Loucy (cell line): ENCODE measurements at regions not wholly inside any gene's neighbourhood (a gene's known extent, or its start where the extent isn't known, plus 50 kb on each side); places are given as distances from the start of the nearest gene placed in this dataset.

ENCODE experiments used
- H2AFZ ChIP-seq: fragments of 200-600 bp; sonication (generic); 2 replicates; pipeline ENCODE4 v1.6.0; 2016; ENCODE audit warnings: antibody characterized with exemption, mild to moderate bottlenecking, low read length, moderate library complexity
- H3F3A ChIP-seq: fragments of 200-600 bp; 2 replicates; pipeline ENCODE4 v1.6.0; 2016; ENCODE audit warnings: antibody characterized with exemption, low read depth, mild to moderate bottlenecking
- H3K27me3 ChIP-seq: fragments of 200-600 bp; sonication (generic); 2 replicates; pipeline ENCODE4 v1.6.1; 2014; ENCODE audit warnings: low read length, mild to moderate bottlenecking; ENCODE audit not compliant: insufficient read depth, poor library complexity, severe bottlenecking
- H3K36me3 ChIP-seq: fragments of 200-600 bp; sonication (generic); 2 replicates; pipeline ENCODE4 v1.6.1; 2016; ENCODE audit warnings: low read length; ENCODE audit not compliant: insufficient read depth
- H3K4me1 ChIP-seq: fragments of 200-600 bp; sonication (generic); 2 replicates; pipeline ENCODE4 v1.5.1; 2014; ENCODE audit warnings: low read length, mild to moderate bottlenecking; ENCODE audit not compliant: insufficient read depth, poor library complexity, severe bottlenecking
- H3K4me2 ChIP-seq: fragments of 200-600 bp; sonication (generic); 2 replicates; pipeline ENCODE4 v1.6.0; 2014; ENCODE audit warnings: antibody characterized with exemption, low read length, low read depth, mild to moderate bottlenecking; ENCODE audit not compliant: poor library complexity, severe bottlenecking
- H3K4me3 ChIP-seq: fragments of 200-600 bp; sonication (generic); 2 replicates; pipeline ENCODE4 v1.5.1; 2014; ENCODE audit warnings: low read length, mild to moderate bottlenecking, mixed read lengths; ENCODE audit not compliant: poor library complexity, severe bottlenecking
- H3K79me2 ChIP-seq: fragments of 200-600 bp; sonication (generic); 2 replicates; pipeline ENCODE4 v1.6.1; 2014; ENCODE audit warnings: low read length; ENCODE audit not compliant: insufficient read depth
- H3K9ac ChIP-seq: fragments of 200-600 bp; sonication (generic); 2 replicates; pipeline ENCODE4 v1.6.0; 2014; ENCODE audit warnings: mild to moderate bottlenecking, low read depth, low read length, moderate library complexity; ENCODE audit not compliant: poor library complexity, severe bottlenecking
- H3K9me2 ChIP-seq: fragments of 200-600 bp; sonication (generic); replicated peaks from 2 replicates; pipeline ENCODE4 v1.6.1; 2016; ENCODE audit warnings: low read depth, low read length, mixed read lengths
- H3K9me3 ChIP-seq: fragments of 200-600 bp; sonication (generic); 2 replicates; pipeline ENCODE4 v1.6.1; 2014; ENCODE audit warnings: mild to moderate bottlenecking, antibody characterized with exemption, low read length, low read depth; ENCODE audit not compliant: insufficient read depth
- H4K20me1 ChIP-seq: fragments of 200-600 bp; sonication (generic); 2 replicates; pipeline ENCODE4 v1.6.0; 2014; ENCODE audit warnings: antibody characterized with exemption, low read length, mild to moderate bottlenecking; ENCODE audit not compliant: insufficient read depth, poor library complexity, severe bottlenecking
- CTCF ChIP-seq: fragments of 200-600 bp; sonication (generic); conservative IDR thresholded peaks from 2 replicates; pipeline ENCODE4 v1.5.1; 2014; ENCODE audit warnings: mild to moderate bottlenecking, antibody characterized with exemption, low read length
- EZH2phosphoT487 ChIP-seq: fragments of 200-600 bp; IDR thresholded peaks from 2 replicates; pipeline ENCODE4 v1.6.1; 2018; ENCODE audit warnings: antibody characterized with exemption, mild to moderate bottlenecking, moderate library complexity, borderline replicate concordance

GRCh38 chr2:15769235-15769634 lies 171.1 kb upstream of the MYCN start:
- Histone ChIP-seq H2AFZ (no peak overlapping the region), H3K9me3 (no peaks in the 10 kb centered on the region; the same call in 1 of the 2 replicates), H4K20me1 (no peaks in the 10 kb centered on the region), H3K27me3 (no peaks in the 10 kb centered on the region), H3K4me3 (no peak overlapping the region), H3K36me3 (no peaks in the 10 kb centered on the region), H3K79me2 (no peaks in the 10 kb centered on the region), H3K4me2 (no peak overlapping the region), H3F3A (no peaks in the 10 kb centered on the region), H3K9ac (no peak overlapping the region), H3K4me1 (no peaks in the 10 kb centered on the region), H3K9me2 (no peaks in the 10 kb centered on the region)
- TF ChIP-seq CTCF (no peak), EZH2phosphoT487 (no peak)

GRCh38 chr2:15769676-15770547 lies 170.4 kb upstream of the MYCN start:
- Histone ChIP-seq H3K9me2 (no peaks in the 10 kb centered on the region), H3K9me3 (no peaks in the 10 kb centered on the region; the same call in 1 of the 2 replicates), H3K79me2 (no peaks in the 10 kb centered on the region), H3K27me3 (no peaks in the 10 kb centered on the region), H3F3A (no peaks in the 10 kb centered on the region), H3K9ac (no peak overlapping the region), H2AFZ (no peak overlapping the region), H3K4me2 (no peak overlapping the region), H3K36me3 (no peaks in the 10 kb centered on the region), H4K20me1 (no peaks in the 10 kb centered on the region), H3K4me3 (no peak overlapping the region), H3K4me1 (no peaks in the 10 kb centered on the region)
- TF ChIP-seq EZH2phosphoT487 (no peak), CTCF (no peak)

DNA sequence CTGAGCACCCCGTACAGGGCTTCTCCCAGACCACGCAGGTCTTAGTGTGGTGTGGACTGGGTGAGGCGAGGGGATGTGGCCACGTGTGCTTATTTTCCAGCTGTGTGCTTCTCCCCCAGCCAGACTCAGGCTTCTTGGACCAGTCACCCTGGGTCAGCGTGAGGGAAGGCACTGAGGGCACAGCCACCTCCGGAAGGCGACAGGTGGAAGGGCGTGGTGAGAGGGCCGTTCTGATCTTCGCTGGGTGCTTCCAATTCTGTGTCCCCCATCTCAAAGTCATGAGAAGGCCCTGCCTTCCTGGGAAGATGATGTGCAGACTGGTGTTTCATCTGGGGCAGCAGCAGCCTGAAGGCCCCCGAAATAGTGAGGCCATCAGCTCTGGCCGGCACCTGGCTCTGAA lies 169.7 kb upstream of the MYCN start:
- Histone ChIP-seq H2AFZ (no peak overlapping the region), H3K4me1 (no peaks in the 10 kb centered on the region), H3K27me3 (no peaks in the 10 kb centered on the region), H3K36me3 (no peaks in the 10 kb centered on the region), H3K4me2 (no peak overlapping the region), H4K20me1 (no peaks in the 10 kb centered on the region), H3F3A (no peaks in the 10 kb centered on the region), H3K79me2 (no peaks in the 10 kb centered on the region), H3K9me2 (no peaks in the 10 kb centered on the region), H3K4me3 (no peak overlapping the region), H3K9me3 (no peaks in the 10 kb centered on the region; the same call in 1 of the 2 replicates), H3K9ac (no peak overlapping the region)
- TF ChIP-seq CTCF (no peak), EZH2phosphoT487 (no peak)
